Breast epithelium (tissue), 4 donors: ENCODE measurements at regions not wholly inside any gene's neighbourhood (a gene's known extent, or its start where the extent isn't known, plus 50 kb on each side); places are given as distances from the start of the nearest gene placed in this dataset.

Experiments used
- DNase-seq, 2 donors: peaks; one replicate each; pipeline ENCODE4 v3.0.0-alpha.2; 2019; ENCODE audit warnings: low spot score in 2 of 2
- H3K27ac ChIP-seq, 2 donors: fragments of 200-600 bp; sonication (generic) in 1 of 2; one replicate each; pipeline ENCODE4 v1.5.1; 2016 to 2019; ENCODE audit warnings: mild to moderate bottlenecking in 1 of 2
- H3K27me3 ChIP-seq, 2 donors: fragments of 200-600 bp; sonication (generic) in 1 of 2; one replicate each; pipeline versions ENCODE4 v1.5.1 to v1.6.0; 2017 to 2019; ENCODE audit warnings: control low read depth in 1 of 2, mild to moderate bottlenecking in 1 of 2
- H3K36me3 ChIP-seq: fragments of 200-600 bp; one replicate; pipeline ENCODE4 v1.5.1; 2019
- H3K4me1 ChIP-seq, 2 donors: fragments of 200-600 bp; sonication (generic); one replicate each; pipeline ENCODE4 v1.5.1; 2016 to 2019; ENCODE audit warnings: control low read depth in 1 of 2
- H3K4me3 ChIP-seq, 3 donors: fragments of 200-600 bp; sonication (generic); 1 replicate in 2 of 3; 2 replicates in 1 of 3; pipeline ENCODE4 v1.5.1; 2016 to 2019; ENCODE audit warnings: mild to moderate bottlenecking in 3 of 3, moderate library complexity in 2 of 3
- H3K9me3 ChIP-seq, 2 donors: fragments of 200-600 bp; sonication (generic) in 1 of 2; one replicate each; pipeline ENCODE4 v1.5.1; 2016 to 2019; ENCODE audit warnings: control low read depth in 1 of 2
- POLR2A ChIP-seq: fragments of 450-650 bp; IDR thresholded peaks from one replicate; pipeline ENCODE4 v1.6.1; 2016; ENCODE audit warnings: antibody characterized with exemption, mild to moderate bottlenecking, moderate library complexity
- intact Hi-C: fragments of 100-400 bp; cut with DNase I; formaldehyde crosslinking; loops from one replicate; pipeline ENCODE4 v1.15.1; 2023; ENCODE audit warnings: low total_unique reads

- Histone ChIP-seq H3K4me3 (no peak overlapping the region), H3K4me1 (no peaks in the 10 kb centered on the region), H3K27me3 (no peaks in the 10 kb centered on the region), H3K9me3 (no peaks in the 10 kb centered on the region), H3K36me3 (no peaks in the 10 kb centered on the region), H3K27ac (peak overlapping the region in 1 of 2 donors; percentile 43)
- no peak for DNase-seq
- TF ChIP-seq POLR2A = no peak
- intact Hi-C loops = no loop called here
Observed at GRCh38 chr22:22032099-22032905, 49.7 kb upstream of the TOP3B start.
